NOMO-1 treated with DMSO at 0.1 percent for 48 hours (cell line): ENCODE measurements at regions not wholly inside any gene's neighbourhood (a gene's known extent, or its start where the extent isn't known, plus 50 kb on each side); places are given as distances from the start of the nearest gene placed in this dataset.

Experiments
- DNase-seq: peaks from one replicate; lab custom pipeline; 2025; ENCODE audit not compliant: unreplicated experiment; lab: John Stamatoyannopoulos, UW

GRCh38 chr16:79339863-79340262, 260.7 kb downstream of the MAF start:
- no peak for DNase-seq

- DNase-seq = no peak
Measured at GRCh38 chr16:79337906-79338305, 262.6 kb downstream of the MAF start.

GRCh38 chr16:79336437-79337229, 263.9 kb downstream of the MAF start:
- no peak for DNase-seq

GRCh38 chr16:79334127-79334526, 266.4 kb downstream of the MAF start:
- DNase-seq = no peak

- DNase-seq = no peak
Measured at GRCh38 chr16:79331066-79331465, 269.5 kb downstream of the MAF start.

- no peak for DNase-seq
Measured at GRCh38 chr16:79329967-79330366, 270.6 kb downstream of the MAF start.

GRCh38 chr16:79329166-79329521, 271.4 kb downstream of the MAF start:
- DNase-seq = peak; percentile 96

- peak; percentile 32 for DNase-seq
Measured at GRCh38 chr16:79328402-79329165, 272.0 kb downstream of the MAF start.

GRCh38 chr16:79327836-79328235, 272.7 kb downstream of the MAF start:
- no peak for DNase-seq

GRCh38 chr16:79326549-79326948, 274.0 kb downstream of the MAF start:
- DNase-seq = no peak

GRCh38 chr16:79325226-79325945, 275.2 kb downstream of the MAF start:
- no peak for DNase-seq

- no peak for DNase-seq
Measured at GRCh38 chr16:79320956-79321355, 279.6 kb downstream of the MAF start.

GRCh38 chr16:79318143-79318899, 282.2 kb downstream of the MAF start:
- no peak for DNase-seq

GRCh38 chr16:79317521-79317920, 283.0 kb downstream of the MAF start:
- no peak for DNase-seq

- no peak for DNase-seq
Measured at GRCh38 chr16:79317026-79317425, 283.5 kb downstream of the MAF start.

- no peak for DNase-seq
Measured at GRCh38 chr16:79316004-79316458, 284.5 kb downstream of the MAF start.

GRCh38 chr16:79312502-79312901, 288.0 kb downstream of the MAF start:
- no peak for DNase-seq

GRCh38 chr16:79310710-79311109, 289.8 kb downstream of the MAF start:
- no peak for DNase-seq

GRCh38 chr16:79309606-79310005, 290.9 kb downstream of the MAF start:
- no peak for DNase-seq

- peak; percentile 78 for DNase-seq
Measured at GRCh38 chr16:79307214-79307613, 293.3 kb downstream of the MAF start.

GRCh38 chr16:79305074-79305473, 295.5 kb downstream of the MAF start:
- DNase-seq = no peak
